ENCODE measurements at regions not wholly inside any gene's neighbourhood (a gene's known extent, or its start where the extent isn't known, plus 50 kb on each side); places are given as distances from the start of the nearest gene placed in this dataset.
"Not testable (repeated sequence)": the region's sequence is repeated elsewhere in the genome, so short reads cannot be mapped to it uniquely, and the experiment has no call there.

- ATAC-seq = no peak
- intact Hi-C loops (cut with micrococcal nuclease) = no loop called here
- DNase-seq = no peak
Observed at GRCh38 chr4:126386512-126386911, 1071.8 kb downstream of the FAT4 start.

GRCh38 chr4:126395664-126396063 lies 1080.9 kb downstream of the FAT4 start:
- ATAC-seq = no peak
- no peak for DNase-seq
- intact Hi-C loops (cut with micrococcal nuclease) = no loop called here

- intact Hi-C loops (cut with micrococcal nuclease) = no loop called here
- ATAC-seq (no peak), DNase-seq (no peak)
Observed at GRCh38 chr4:126396121-126396520, 1081.4 kb downstream of the FAT4 start.

GRCh38 chr4:126396703-126397102 lies 1081.9 kb downstream of the FAT4 start:
- ATAC-seq (no peak), DNase-seq (no peak)
- intact Hi-C loops (cut with micrococcal nuclease) = no loop called here

- ATAC-seq = no peak
- DNase-seq = no peak
- intact Hi-C loops (cut with micrococcal nuclease) = loop anchor here (10.0 kb wide), 1 partner anchor 180 kb away; no protein-coding TSS in a partner anchor
Observed at GRCh38 chr4:126404549-126404948, 1089.8 kb downstream of the FAT4 start.

GRCh38 chr4:126405369-126405982 lies 1090.7 kb downstream of the FAT4 start:
- DNase-seq (no peak), ATAC-seq (peak; percentile 38)
- intact Hi-C loops (cut with micrococcal nuclease) = loop anchor here (10.0 kb wide), 1 partner anchor 181 kb away; no protein-coding TSS in a partner anchor

GRCh38 chr4:126409746-126410145 lies 1095.0 kb downstream of the FAT4 start:
- DNase-seq = no peak
- intact Hi-C loops (cut with micrococcal nuclease) = loop anchor here (10.0 kb wide), 1 partner anchor 185 kb away; no protein-coding TSS in a partner anchor
- no peak for ATAC-seq

- DNase-seq = no peak
- intact Hi-C loops (cut with micrococcal nuclease) = no loop called here
- no peak for ATAC-seq
Observed at GRCh38 chr4:126411047-126411446, 1096.3 kb downstream of the FAT4 start.

GRCh38 chr4:126412310-126412709 lies 1097.6 kb downstream of the FAT4 start:
- DNase-seq; ATAC-seq; intact Hi-C loops (cut with micrococcal nuclease): not testable (repeated sequence)

GRCh38 chr4:126414741-126415140 lies 1100.0 kb downstream of the FAT4 start:
- DNase-seq = no peak
- ATAC-seq = no peak
- intact Hi-C loops (cut with micrococcal nuclease) = no loop called here

- ATAC-seq (no peak), DNase-seq (no peak)
- intact Hi-C loops (cut with micrococcal nuclease) = no loop called here
Observed at GRCh38 chr4:126419266-126419665, 1104.5 kb downstream of the FAT4 start.

GRCh38 chr4:126427853-126428252 lies 1113.1 kb downstream of the FAT4 start:
- no peak for DNase-seq
- ATAC-seq = no peak
- intact Hi-C loops (cut with micrococcal nuclease) = no loop called here

- intact Hi-C loops (cut with micrococcal nuclease) = no loop called here
Observed at GRCh38 chr4:126431049-126431448, 1116.3 kb downstream of the FAT4 start.

GRCh38 chr4:126435491-126435890 lies 1120.7 kb downstream of the FAT4 start:
- intact Hi-C loops (cut with micrococcal nuclease) = no loop called here
- no peak for DNase-seq
- ATAC-seq = no peak

More at GRCh38 chr4:126431049-126431448, 1116.3 kb downstream of the FAT4 start:
- DNase-seq (no peak), ATAC-seq (no peak)

- DNase-seq (no peak), ATAC-seq (no peak)
- intact Hi-C loops (cut with micrococcal nuclease) = no loop called here
Observed at GRCh38 chr4:126440297-126440696, 1125.5 kb downstream of the FAT4 start.

GRCh38 chr4:126441173-126442035 lies 1126.6 kb downstream of the FAT4 start:
- peak; percentile 86 for ATAC-seq
- peak; percentile 23 for DNase-seq
- intact Hi-C loops (cut with micrococcal nuclease) = no loop called here

GRCh38 chr4:126445596-126445995 lies 1130.8 kb downstream of the FAT4 start:
- intact Hi-C loops (cut with micrococcal nuclease) = no loop called here
- DNase-seq (no peak), ATAC-seq (no peak)

GRCh38 chr4:126446917-126447316 lies 1132.2 kb downstream of the FAT4 start:
- DNase-seq (no peak), ATAC-seq (peak; percentile 76)
- intact Hi-C loops (cut with micrococcal nuclease) = no loop called here

GRCh38 chr4:126448086-126448845 lies 1133.5 kb downstream of the FAT4 start:
- DNase-seq (no peak), ATAC-seq (no peak)
- intact Hi-C loops (cut with micrococcal nuclease) = no loop called here
